ENCODE measurements at regions not wholly inside any gene's neighbourhood (a gene's known extent, or its start where the extent isn't known, plus 50 kb on each side); places are given as distances from the start of the nearest gene placed in this dataset.
"Not testable (repeated sequence)": the region's sequence is repeated elsewhere in the genome, so short reads cannot be mapped to it uniquely, and the experiment has no call there.

GRCh38 chr7:138169441-138169851 is 93.2 kb downstream of the AKR1D1 start:
- DNase-seq (ENCODE audit: low read depth), result no peak

DNA sequence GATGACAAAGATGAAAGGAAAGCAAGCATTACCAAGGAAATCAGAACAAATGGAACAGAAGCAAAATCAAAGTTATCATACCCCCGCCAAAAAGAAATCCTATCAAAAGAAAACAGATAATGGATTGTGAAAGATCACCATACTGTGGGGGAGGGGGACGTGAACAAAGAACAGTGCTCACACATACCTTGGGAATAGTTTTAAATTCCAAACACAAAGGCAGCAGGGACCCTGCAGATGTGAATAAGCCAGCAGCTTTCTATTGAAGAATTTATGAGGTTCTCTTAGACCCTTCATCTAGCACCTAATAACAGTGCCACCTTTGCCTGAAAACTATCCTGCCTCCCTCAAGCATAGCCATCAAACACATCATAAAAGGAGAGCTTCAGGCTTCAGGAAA is 94.0 kb downstream of the AKR1D1 start:
- no peak for DNase-seq (ENCODE audit: low read depth)

DNA sequence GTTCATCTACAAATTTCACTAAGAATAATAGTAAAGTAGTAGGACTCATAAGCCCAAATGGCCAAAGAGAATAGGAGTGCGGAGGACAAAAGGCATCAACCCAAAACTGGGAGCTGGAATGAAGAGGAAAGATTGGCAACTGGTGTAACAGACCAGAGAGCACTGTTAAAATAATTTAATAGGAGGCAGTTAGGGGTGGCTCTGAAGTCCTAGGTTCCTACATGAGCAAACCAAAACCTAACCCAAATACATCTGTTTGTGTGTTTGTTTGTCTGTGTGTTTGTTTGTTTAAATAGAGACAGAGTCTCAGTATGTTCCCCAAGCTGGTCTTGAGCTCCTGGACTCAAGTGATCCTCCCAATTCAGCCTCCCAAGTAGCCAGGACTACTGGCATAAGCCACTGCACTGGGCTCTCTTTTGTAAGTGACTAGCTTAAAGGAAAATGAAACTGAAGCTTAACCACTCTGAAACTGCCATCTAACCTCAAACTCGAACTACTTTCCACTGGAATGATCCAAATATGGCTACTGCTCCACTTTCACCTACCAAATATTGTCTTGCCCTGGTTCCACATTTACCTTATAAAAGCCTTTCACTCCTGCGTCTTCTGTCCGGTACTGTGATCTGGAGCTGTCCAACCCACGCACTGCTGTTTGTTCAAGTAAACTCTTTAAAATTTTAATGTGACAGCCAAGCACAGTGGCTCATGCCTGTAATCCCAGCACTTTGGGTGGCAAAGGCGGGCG is 94.9 kb downstream of the AKR1D1 start:
- DNase-seq (ENCODE audit: low read depth), result no peak

GRCh38 chr7:138173548-138173947 is 97.3 kb downstream of the AKR1D1 start:
- no peak for DNase-seq (ENCODE audit: low read depth)

GRCh38 chr7:138176060-138176459 is 99.8 kb downstream of the AKR1D1 start:
- DNase-seq (ENCODE audit: low read depth), result no peak

DNA sequence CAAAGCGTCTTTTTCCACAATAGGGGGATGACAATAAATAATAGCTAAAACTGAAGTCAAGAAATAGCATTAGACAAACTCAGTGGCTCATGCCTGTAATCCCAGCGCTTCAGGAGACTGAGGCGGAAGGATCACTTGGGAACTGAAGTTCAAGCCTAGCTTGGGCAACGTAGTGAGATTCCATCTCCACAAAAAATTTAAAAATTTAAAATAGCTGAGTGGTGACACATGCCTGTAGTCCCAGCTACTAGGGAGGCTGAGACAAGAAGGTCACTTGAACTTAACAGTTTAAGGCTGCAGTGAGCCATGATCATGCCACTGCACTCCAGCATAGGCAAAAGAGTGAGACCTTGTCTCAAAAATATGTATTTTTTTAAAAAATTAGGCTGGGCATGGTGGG is 107.9 kb downstream of the AKR1D1 start:
- no peak for DNase-seq (ENCODE audit: low read depth)

GRCh38 chr7:138185132-138185908 is 109.1 kb downstream of the AKR1D1 start:
- no peak for DNase-seq (ENCODE audit: low read depth)

GRCh38 chr7:138186951-138187351 is 110.7 kb downstream of the AKR1D1 start:
- peak; percentile 47 for DNase-seq (ENCODE audit: low read depth)

DNA sequence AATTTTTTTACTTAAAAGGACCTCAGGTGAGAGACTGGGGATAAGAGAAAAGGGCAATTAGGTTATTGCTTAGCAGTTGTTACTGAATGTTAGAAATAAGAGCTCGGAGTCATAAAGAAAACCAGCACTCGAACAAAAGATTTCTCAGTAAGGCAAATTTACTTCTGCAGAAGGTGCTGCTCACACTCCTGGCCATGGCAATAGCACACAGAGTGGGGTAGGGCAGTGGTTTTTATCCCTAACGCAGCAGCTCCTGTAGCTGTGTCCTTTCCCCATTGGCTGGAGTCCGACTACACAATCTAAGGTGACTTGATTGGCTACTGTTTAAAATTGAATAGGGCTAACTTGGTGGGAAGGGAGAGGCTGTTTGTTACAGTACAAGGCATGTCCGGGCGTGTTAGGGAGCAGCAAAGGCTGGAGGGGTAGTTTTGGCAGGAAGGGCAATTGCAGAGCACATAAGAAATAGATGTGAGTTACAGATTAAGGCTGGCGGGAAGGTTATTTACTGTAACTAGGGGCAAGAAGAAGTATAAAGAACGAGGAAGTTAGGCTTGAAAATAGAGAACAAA is 112.1 kb downstream of the AKR1D1 start:
- no peak for DNase-seq (ENCODE audit: low read depth)

- no peak for DNase-seq (ENCODE audit: low read depth)
Observed at GRCh38 chr7:138194567-138194966, 118.3 kb downstream of the AKR1D1 start.

- no peak for DNase-seq (ENCODE audit: low read depth)
Observed at GRCh38 chr7:138195151-138195571, 118.9 kb downstream of the AKR1D1 start.

- not testable (repeated sequence) for DNase-seq (ENCODE audit: low read depth)
Observed at GRCh38 chr7:138196503-138196946, 120.3 kb downstream of the AKR1D1 start.

DNA sequence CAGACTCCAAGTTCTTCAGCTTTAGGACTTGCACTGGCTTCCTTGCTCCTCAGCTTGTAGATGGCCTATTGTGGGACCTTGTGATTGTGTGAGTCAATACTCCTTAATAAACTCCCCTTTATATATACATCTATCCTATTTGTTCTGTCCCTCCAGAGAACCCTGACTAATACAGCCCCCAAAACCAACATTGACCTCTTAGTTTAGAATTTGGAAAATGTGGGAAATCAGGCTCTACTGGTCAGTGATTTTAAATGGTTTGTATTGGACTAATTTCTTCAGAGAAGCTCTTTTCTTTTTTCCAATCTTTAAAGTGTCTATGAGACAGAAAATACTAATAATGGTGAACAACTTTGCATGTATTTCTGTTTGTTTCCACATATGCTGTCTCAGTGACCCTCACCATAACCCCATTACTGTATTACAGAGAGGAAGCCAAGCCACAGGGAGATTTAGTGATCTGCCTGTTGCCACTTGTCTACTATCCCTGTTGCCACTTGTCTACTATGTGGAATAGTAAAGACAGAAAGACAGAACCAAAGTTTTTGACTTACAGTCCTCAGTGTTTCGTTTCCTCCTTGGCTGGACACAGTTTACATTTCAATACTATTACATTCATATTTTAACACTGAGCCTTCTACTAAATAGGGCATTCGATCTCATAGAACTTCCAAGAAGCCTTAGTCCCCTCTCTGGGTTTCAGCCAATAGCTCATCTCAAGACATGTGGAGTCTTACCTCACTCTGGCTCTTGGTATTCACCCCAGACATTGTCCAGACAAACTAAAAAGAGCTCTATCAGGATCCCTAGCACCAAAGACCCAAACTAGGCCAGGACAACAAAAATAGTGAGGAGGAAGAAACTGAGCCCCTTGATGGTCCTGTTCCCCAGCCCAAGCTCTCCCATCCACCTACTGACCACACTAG is 121.0 kb downstream of the AKR1D1 start:
- no peak for DNase-seq (ENCODE audit: low read depth)

DNA sequence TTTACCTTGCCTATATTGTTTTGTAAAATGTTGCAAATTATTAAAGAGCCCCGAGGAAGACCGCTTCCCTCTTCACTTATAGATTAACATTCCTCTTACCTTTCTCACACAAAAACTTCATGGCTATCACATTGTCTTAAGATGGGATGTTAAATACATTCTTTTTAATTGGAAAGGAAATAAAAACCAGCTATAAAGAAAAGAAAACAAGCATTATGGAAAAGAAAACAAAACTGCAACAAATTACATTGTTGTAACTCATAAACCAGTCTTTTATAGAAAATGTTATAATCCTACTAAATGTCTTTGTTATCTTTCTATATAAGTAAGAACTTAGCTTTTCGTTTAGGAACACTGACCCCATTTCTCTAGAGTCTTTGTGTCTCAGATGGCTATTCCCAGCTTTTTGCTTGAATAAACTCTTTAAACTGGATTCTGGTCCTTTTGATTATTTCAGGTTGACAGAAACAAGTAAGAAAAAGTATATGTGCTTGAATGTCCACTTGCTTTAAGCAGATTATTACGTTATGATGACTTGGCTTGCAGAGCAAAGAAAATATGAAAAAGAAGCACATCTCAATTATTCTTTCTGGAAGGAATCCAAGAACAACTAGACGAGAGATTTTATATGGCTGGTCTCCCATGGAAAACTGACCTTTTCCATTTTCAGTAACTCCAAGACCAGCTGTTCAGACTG is 128.2 kb downstream of the AKR1D1 start:
- DNase-seq (ENCODE audit: low read depth), result no peak

GRCh38 chr7:138204982-138205298 is 128.7 kb downstream of the AKR1D1 start:
- DNase-seq (ENCODE audit: low read depth), result no peak

DNA sequence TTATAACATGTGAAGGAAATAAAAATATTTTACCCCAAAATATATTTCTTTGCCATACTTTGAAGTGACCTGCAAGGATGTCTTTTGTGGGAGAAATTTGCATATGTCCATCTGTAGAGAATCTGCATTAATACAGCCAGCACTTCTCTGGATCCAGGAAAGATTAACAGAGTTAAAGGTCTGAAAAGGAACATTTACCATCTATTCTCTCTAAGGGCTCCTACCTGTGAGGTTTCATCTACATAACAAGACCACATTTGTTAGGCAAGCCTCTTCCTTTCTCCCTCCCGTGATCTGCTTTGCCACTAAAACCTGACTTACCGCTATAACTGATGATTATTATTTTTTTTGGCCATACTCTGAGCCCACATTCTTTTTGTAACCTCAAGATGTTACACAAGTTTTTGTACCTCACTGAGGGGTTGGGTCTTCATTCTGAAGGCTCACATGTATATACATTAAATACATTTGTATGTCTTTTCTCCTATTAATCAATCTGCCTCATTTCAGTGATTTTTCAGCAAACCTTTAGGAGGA is 129.4 kb downstream of the AKR1D1 start:
- no peak for DNase-seq (ENCODE audit: low read depth)

- DNase-seq (ENCODE audit: low read depth), result no peak
Observed at GRCh38 chr7:138207555-138207971, 131.3 kb downstream of the AKR1D1 start.

GRCh38 chr7:138208142-138208570 is 131.9 kb downstream of the AKR1D1 start:
- DNase-seq (ENCODE audit: low read depth), result no peak

DNA sequence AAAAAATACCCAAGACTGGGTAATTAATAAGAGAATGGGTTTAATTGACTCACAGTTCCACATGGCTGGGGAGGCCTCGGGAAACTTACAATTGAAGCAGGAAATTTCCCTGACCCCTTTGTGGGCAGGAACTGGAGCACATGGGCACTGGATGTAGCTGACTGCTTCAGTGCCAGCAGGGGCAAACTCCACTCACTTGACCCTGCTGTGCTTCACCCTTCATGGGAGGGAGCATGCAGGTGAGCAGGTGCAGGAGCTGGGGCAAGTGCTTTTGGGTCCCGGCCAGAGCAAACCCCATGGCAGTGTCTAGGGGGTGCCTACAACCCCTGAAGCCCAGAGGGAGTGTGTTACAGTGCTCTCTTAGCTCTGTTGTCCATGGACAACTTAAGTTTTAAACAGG is 132.6 kb downstream of the AKR1D1 start:
- no peak for DNase-seq (ENCODE audit: low read depth)

DNA sequence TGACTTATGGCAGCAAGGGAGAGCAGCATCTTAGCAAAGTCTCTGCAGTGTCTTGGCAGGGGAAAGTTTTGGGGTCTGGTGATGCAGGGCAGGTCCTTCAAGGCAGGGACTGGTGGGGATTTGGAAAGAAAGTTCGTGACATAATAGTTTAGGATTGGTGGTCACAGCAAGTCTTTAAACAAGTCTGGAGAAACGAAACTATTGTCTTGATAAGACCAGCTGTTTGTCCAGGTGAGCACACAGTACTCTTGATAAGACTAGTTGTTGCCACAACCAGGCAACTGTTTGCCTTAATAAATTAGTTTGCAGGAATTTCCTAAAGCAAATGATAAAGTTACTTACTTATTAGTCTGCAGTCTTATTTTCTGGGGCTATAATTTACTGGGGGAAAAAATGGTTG is 136.1 kb downstream of the AKR1D1 start:
- DNase-seq (ENCODE audit: low read depth), result no peak

DNA sequence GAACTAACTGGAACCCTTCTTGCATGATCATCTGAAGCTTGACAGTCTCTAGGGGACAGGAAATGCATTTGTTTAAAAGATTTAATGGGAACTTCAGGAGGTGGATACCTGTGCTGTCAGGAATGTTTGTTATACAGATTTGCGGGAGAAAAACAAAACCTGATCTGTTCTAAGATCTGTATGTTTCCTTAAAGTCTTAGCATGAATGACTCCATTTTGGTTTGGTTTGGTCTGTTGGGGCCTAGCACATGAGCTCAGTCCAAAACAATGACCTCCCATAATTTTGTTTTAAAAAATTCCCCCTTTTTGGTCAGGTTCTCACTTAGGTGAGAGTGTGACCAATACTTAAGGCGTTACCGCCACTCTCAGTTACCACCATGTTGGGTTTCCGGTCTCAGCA is 138.7 kb downstream of the AKR1D1 start:
- no peak for DNase-seq (ENCODE audit: low read depth)
